HG03521 (cell line): ENCODE measurements at regions not wholly inside any gene's neighbourhood (a gene's known extent, or its start where the extent isn't known, plus 50 kb on each side); places are given as distances from the start of the nearest gene placed in this dataset.
"Not testable (repeated sequence)": the region's sequence is repeated elsewhere in the genome, so short reads cannot be mapped to it uniquely, and the experiment has no call there.

Source experiments
- ATAC-seq: cut with Tn5 transposase; IDR thresholded peaks from one replicate; pipeline ENCODE4 v1.9.1; 2021; ENCODE audit warnings: mild to moderate bottlenecking, moderate library complexity; ENCODE audit not compliant: unreplicated experiment

DNA sequence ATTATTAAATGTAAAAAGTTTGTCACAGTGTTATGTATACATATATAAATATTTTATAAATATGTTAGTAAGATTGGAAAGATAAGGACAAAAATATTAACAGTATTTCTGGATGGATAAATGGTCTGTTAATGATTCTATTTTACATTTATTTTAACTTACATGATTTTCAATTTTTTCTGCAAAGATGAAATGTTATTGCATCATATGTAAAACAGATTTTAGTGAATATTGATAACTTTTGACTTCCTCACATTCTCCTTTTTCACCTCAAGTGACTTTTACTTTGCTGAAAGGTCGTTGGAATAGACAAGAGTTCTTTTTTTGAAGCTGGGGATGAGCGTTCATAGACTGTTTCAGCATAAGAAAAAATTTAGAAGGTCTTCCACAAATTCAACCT lies 1554.7 kb upstream of the TENM4 start:
- ATAC-seq, result no peak

DNA sequence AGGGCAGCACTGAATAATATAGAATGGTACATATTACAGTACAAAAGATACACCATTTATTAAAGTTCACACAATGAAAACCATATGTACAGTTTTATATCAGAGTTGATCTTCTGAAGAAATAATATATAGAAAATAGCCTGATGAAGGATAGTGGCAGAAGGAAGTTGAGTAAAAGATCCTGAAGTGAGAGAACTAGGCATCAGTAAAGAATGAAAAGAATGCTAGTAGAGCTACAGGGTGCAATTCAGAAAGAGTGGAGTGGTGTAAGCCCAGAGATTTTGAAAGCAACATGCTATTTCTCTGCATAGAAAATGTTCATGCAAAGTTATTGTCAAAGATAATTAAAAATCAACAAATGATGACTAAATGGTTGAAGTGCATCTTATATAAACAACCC lies 1552.7 kb upstream of the TENM4 start:
- ATAC-seq, result no peak

- no peak for ATAC-seq
These were observed 1550.1 kb upstream of the TENM4 start for GRCh38 chr11:80990885-80991284.

DNA sequence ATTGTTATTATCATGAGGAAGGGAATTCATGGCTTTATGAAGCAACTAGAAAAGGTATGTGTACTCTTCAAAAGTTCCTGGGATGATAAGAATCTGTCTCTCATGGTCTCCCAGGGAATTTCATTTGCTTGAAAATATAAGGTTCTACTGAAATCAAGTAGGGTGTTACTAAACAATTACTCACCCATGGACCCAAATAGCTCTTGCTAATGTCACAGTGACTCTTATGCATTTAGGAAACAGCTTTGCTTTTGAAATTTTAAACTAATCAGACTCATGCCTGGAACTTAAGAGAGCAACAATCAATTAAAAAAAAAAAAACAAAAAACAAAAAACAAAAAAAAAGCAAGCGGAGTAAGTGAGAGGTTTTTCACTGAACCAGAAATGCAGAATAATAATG lies 1546.3 kb upstream of the TENM4 start:
- no peak for ATAC-seq

GRCh38 chr11:80986421-80987074 lies 1545.7 kb upstream of the TENM4 start:
- no peak for ATAC-seq

GRCh38 chr11:80980227-80980626 lies 1539.4 kb upstream of the TENM4 start:
- no peak for ATAC-seq

DNA sequence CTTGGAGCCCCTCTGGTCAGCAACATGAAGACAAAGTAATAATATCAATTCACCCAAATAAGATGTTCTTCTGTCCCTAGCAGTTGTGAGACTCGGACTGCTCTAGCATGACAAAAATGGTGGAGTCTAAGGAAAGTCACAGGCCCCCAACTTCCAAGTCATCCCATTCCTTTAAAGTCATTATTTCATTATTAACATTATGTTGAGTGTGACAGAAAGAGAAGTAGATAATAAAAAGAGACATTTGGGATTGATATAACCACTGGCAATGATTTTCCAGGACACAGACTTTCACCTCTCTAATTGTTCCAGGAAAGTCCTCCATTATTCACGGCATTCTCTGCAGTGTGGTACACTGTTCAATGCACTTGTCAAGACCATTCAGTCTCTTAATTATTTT lies 1533.0 kb upstream of the TENM4 start:
- no peak for ATAC-seq

GRCh38 chr11:80970037-80970436 lies 1529.2 kb upstream of the TENM4 start:
- no peak for ATAC-seq

DNA sequence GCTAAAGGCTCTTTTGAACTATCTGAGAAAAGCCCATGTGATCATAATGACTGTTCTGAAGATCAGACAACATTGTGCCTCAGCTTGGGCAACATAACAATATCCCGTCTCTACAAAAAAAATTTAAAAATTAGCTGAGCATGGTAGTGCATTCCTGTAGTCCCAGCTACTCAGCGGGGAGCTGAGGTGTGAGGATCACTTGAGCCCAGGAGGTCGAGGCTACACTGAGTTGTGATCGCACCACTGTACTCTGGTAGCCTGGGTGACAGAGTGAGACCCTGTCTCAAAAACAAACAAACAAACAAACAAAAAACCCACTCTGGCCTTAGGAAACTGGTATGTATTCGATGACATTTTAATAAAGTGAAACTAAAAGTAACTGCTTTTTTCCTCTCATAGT lies 1526.8 kb upstream of the TENM4 start:
- no peak for ATAC-seq

DNA sequence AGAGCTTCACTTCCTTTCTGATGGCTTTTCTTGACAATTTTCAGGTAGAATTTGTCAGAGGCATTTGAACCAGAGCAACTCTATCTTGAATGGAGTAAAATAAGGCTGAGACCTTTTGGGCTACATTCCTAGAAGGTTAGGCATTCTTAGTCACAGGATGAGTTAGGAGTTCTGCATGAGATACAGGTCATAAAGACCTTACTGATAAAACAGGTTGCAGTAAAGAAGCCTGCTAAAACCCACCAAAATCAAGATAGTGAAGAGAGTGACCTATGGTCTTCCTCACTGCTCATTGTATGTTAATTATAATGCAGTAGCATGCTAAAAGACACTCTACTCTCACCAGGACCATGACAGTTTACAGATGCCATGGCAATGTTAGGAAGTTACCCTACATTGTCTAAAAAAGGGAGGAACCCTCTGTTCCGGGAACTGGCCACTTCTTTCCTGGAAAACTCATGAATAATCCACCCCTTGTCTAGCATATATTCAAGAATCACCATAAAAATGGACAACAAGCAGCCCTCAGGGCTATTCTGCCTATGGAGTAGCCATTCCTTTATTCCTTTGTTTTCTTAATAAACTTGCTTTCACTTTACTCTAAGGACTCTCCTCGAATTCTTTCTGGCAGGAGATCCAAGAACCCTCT lies 1519.7 kb upstream of the TENM4 start:
- ATAC-seq, result no peak

DNA sequence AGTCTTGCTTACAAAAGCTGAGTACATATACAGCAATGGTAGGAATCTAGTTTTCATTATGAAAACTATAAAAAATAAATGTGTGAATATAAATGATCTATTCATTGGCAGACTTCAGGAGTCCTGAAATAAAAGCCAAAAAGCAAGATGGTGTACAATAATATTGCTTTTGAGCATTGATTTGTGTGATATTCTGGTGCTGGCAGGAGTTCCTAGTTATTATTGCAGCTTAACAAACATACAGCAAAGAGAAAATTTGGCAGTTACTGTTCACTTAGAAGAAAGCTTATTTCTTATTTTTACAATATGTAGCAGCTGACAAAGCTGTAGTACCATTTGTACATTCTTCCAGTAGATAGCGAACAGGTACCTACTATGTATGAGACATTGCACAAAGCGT lies 1518.9 kb upstream of the TENM4 start:
- no peak for ATAC-seq

DNA sequence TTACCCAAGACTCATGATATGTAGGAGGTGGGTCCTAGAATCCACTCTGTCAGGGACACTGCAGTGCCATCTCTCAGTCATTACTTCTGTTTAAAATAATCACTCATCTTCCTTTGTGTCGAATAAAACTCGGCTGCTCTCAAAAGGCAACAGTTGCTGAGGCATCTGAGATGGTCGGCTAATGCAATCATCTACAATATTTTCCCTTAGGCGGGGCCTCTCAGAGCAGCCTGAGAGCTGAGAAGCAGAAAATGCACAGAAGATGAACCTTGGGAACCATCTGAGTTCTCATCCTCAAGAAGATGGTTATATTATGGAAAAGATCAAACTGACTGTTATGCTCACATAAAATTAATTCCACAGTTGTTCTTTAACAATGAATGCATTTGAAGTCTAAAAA lies 1518.2 kb upstream of the TENM4 start:
- ATAC-seq, result no peak

DNA sequence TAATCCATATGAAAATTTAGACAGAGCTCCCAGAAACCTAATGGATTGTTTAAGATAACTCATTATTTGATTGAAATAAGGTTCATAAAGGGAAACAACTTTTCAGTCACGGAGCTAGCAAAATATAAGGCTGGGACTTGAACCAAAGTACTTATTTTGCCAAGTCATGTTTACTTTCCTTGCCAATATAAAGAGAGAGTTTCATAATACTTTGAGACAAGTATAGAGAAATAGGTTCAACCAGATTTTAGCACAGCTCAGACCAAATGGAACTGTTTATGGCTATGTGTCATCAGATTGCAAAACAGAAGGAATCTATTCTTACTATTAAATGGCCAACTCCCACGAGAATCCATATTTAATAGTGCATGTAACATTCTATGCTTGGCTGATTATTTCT lies 1517.5 kb upstream of the TENM4 start:
- ATAC-seq, result no peak

DNA sequence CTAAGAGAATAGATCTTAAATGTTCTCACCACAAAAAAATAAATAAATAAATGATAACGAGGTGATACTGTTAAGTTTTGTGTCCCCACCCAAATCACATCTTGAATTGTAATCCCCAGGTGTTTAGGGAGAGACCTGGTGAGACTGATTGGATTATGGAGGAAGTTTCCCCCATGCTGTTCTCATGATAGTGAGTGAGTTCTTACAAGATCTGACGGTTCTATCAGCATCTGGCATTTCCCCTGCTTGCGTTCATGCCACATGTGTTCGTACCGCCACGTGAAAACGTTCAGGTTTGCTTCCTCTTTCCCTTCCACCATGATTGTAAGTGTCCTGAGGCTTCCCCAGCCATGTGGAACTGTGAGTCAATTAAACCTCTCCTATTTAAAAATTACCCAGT lies 1514.8 kb upstream of the TENM4 start:
- no peak for ATAC-seq

GRCh38 chr11:80948781-80949180 lies 1508.0 kb upstream of the TENM4 start:
- ATAC-seq, result no peak

DNA sequence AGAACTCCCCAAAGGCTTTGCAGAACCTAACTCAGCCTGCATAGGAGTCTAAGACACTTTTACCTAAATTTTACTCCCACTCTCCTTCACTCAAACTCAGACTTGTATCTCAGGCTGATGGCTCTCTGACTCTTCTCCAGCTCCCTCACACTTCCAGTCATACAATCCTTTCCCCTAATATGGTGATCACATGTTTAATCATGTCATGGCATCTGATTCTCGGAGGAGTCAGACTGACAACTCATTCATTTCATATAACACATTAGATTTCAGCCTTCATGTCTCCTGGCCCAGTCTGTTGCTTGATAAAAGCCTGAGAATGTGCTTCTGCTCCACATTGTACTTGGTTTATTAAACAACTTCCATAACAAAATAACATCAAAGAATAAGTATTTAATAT lies 1503.9 kb upstream of the TENM4 start:
- no peak for ATAC-seq

- no peak for ATAC-seq
These were observed 1502.4 kb upstream of the TENM4 start for GRCh38 chr11:80943226-80943625.

DNA sequence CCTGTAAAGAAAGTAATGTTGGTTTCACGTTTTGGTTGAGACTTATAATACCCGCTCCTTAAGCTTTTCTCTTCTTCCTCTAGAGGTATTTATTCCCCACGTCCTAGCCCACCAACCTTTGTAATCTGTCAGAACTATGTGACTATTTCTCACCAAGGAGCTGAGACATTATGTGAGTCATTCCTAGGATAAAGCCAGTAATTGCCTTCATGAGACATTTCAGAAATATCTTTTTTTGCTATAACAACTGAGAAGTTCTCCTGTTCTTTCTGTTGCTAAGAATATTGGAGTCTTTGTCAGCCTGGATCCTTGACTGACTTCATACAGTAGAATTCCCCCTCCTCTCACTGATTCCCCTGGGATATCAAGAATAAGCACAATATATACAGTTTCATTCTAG lies 1497.0 kb upstream of the TENM4 start:
- no peak for ATAC-seq

GRCh38 chr11:80930038-80930437 lies 1489.2 kb upstream of the TENM4 start:
- ATAC-seq, result no peak

GRCh38 chr11:80929031-80929805 lies 1488.4 kb upstream of the TENM4 start:
- no peak for ATAC-seq

DNA sequence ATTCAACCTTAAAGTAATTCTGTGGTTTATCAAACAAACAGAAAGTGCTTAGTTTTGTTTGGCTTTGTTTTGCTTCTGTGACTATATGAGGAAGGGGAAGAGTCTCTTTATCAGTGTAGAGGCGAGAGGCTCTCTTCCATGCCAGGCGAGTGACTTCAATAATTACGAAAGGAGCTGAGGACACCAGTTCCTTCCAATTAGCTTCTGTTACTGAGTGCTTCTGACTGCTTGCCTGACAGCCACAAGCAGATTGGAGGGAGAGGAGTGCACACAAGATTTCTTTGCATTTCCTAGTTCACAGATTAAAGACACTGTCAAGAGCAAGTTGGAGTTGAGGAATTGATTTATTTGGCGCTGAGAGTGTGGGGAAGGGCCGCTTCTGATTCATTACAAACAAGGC lies 1484.5 kb upstream of the TENM4 start:
- no peak for ATAC-seq

DNA sequence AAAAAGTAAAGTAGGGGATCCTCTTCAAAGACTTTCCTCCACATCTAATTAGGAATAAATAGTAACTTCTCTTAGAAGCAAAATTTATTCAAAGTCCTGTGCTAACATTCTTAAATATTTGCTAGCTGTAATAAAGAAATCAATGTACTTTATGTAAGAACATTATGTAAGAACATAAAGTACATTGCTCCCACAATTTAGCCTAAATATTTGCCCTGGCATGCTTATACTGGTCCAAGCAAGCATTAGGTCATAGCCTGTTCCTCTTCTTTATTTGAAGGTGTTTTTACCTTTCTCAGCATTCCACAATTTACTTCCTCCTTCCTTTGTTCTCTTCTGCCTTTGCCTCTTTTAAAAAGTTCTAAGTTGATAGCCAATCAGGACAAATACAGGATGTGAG lies 1480.5 kb upstream of the TENM4 start:
- ATAC-seq, result not testable (repeated sequence)
